ENCODE measurements at regions not wholly inside any gene's neighbourhood (a gene's known extent, or its start where the extent isn't known, plus 50 kb on each side); places are given as distances from the start of the nearest gene placed in this dataset.

- ChIA-PET POLR2A (ENCODE audit: unreplicated experiment) (no interaction called here), CTCF (interaction anchor here (0.6 kb wide), 1 partner anchor 1018 kb away, joined by 4 read pairs; no protein-coding TSS in a partner anchor)
- no TSS peak for BruUV-seq (replicated peaks)
- Histone ChIP-seq H3K4me2 (ENCODE audit: low read depth, low read length) (no peak overlapping the region), H3K9me3 (ENCODE audit: control insufficient read depth, insufficient read depth, low read length) (peaks cover 3% of the 10 kb centered on the region; the same call in 1 of the 2 replicates), H2AK9ac (replicated peaks; ENCODE audit: low read depth, low read length, poor library complexity) (no peak overlapping the region), H2BK20ac (ENCODE audit: low read depth, low read length) (no peak overlapping the region), H3K79me1 (ENCODE audit: low read depth in 1 of 2, low read length in 2 of 2) (no peaks in the 10 kb centered on the region), H4K91ac (ENCODE audit: insufficient read depth, low read depth, low read length) (no peak overlapping the region), H3K23ac (ENCODE audit: low read depth, low read length) (no peak overlapping the region), H3K9me1 (ENCODE audit: insufficient read depth, low read length) (no peaks in the 10 kb centered on the region), H4K8ac (ENCODE audit: low read depth in 2 of 2, low read length in 2 of 2) (no peak overlapping the region), H3K18ac (ENCODE audit: low read depth, low read length) (no peak overlapping the region), H4K20me1 (ENCODE audit: insufficient read depth, low read length) (no peaks in the 10 kb centered on the region), H2BK15ac (ENCODE audit: low read depth, low read length) (0 out of 3 replicates have a peak overlapping the region, but pooled peaks have one; percentile 14), H3K9ac (ENCODE audit: low read depth, low read length) (no peak overlapping the region), H3K36me3 (ENCODE audit: control insufficient read depth, insufficient read depth, low read length) (no peaks in the 10 kb centered on the region), H2AFZ (replicated peaks; ENCODE audit: low read length, poor library complexity) (no peak overlapping the region), H2AK5ac (ENCODE audit: low read depth, low read length) (no peak overlapping the region), H3K4me1 (ENCODE audit: control insufficient read depth, insufficient read depth, low read length) (peaks cover 1% of the 10 kb centered on the region; the same call in 1 of the 2 replicates), H3K14ac (replicated peaks; ENCODE audit: low read depth, low read length) (no peak overlapping the region), H2BK5ac (ENCODE audit: low read depth, low read length, poor library complexity, severe bottlenecking) (no peak overlapping the region), H4K5ac (ENCODE audit: low read depth, low read length) (no peak overlapping the region), H3K4ac (ENCODE audit: low read depth, low read length) (no peak overlapping the region), H3K27me3 (ENCODE audit: control insufficient read depth, insufficient read depth, low read length) (no peaks in the 10 kb centered on the region), H2BK120ac (ENCODE audit: low read depth, low read length) (no peak overlapping the region), H3K56ac (ENCODE audit: extremely low read depth, insufficient read depth, low read length) (no peak overlapping the region), H3K4me3 (ENCODE audit: insufficient read depth, low read depth, low read length) (no peak overlapping the region), H3K27ac (ENCODE audit: insufficient read depth, low read length) (no peak overlapping the region)
- in situ Hi-C loops (cut with MboI; ENCODE audit: low sequenced_read_pairs): no loop called here
- intact Hi-C loops (cut with micrococcal nuclease): no loop called here
- WGBS, 2 experiments (ENCODE audit: extremely low coverage in 2 of 2, insufficient read length in 1 of 2): 100% methylated on average over 1 of the region's 2 CpGs; no CpG with 5 or more reads in 1 of the 2 experiments
- no peak for ATAC-seq (ENCODE audit: low read depth)
- DNase-seq: no peak
- dilution Hi-C loops (cut with HindIII; ENCODE audit: low sequenced_read_pairs, unreplicated experiment): no loop called here
- TF ChIP-seq MXI1 (IDR thresholded peaks at IDR 0.05; ENCODE audit: borderline replicate concordance, low read depth, low read length) (no peak), RAD21 (IDR thresholded peaks at IDR 0.05; ENCODE audit: low read length) (no peak), ELK1 (IDR thresholded peaks at IDR 0.05; ENCODE audit: borderline replicate concordance, low read depth, low read length) (no peak), NFE2L2 (IDR thresholded peaks at IDR 0.05; ENCODE audit: low read depth, low read length) (no peak), SMC3 (IDR thresholded peaks at IDR 0.05; ENCODE audit: low read depth, low read length) (no peak), MAZ (IDR thresholded peaks at IDR 0.05; ENCODE audit: borderline replicate concordance, low read depth, low read length) (no peak), POLR2A (IDR thresholded peaks at IDR 0.05; ENCODE audit: low read depth, low read length) (no peak), BHLHE40 (IDR thresholded peaks at IDR 0.05; ENCODE audit: low read depth, low read length) (no peak)
Observed at GRCh38 chr9:108434036-108434435, 421.8 kb downstream of the ACTL7B start.
